K562 (cell line): ENCODE measurements at regions not wholly inside any gene's neighbourhood (a gene's known extent, or its start where the extent isn't known, plus 50 kb on each side); places are given as distances from the start of the nearest gene placed in this dataset.

Source experiments
- ATAC-seq: fragments of 200-7000 bp; cut with Tn5 transposase; 3 replicates; pipeline ENCODE4 v1.9.1; 2020; ENCODE audit warnings: moderate library complexity
- BruUV-seq: library from RNA; stranded (reverse); fragments of 400-500 nt; replicated peaks from 2 replicates; lab custom pipeline; 2021; lab: Mats Ljungman, UMichigan
- CTCF ChIA-PET: fragments of 300-600 bp; formaldehyde crosslinking; extraction: SDS; loops from one replicate; lab custom pipeline; 2021; ENCODE audit warnings: low intra/inter-chr PET ratio; lab: Yijun Ruan, JAX
- POLR2A ChIA-PET: fragments of 300-600, 350-650 bp; sonication (Branson Sonifier 250); formaldehyde crosslinking; extraction: SDS; loops from one replicate; lab custom pipeline; 2021; ENCODE audit warnings: antibody characterized with exemption, inconsistent platforms; lab: Yijun Ruan, JAX
- DNase-seq, 4 experiments: peaks; one replicate each; pipeline versions ENCODE4 v3.0.0 to v3.0.0-alpha.2; 2011 to 2018; ENCODE audit warnings: low spot score in 3 of 4, mixed read lengths in 3 of 4; ENCODE audit errors: extremely low read depth in 1 of 4
- FAIRE-seq: peaks from 2 replicates; lab custom pipeline; 2011; peaks lifted over from hg19 to GRCh38; lab: Jason Lieb, UNC
- H2AFZ ChIP-seq: 2 replicates; pipeline ENCODE4 v1.6.0; 2011; ENCODE audit warnings: low read depth, low read length, control low read depth, inconsistent platforms
- H3K27ac ChIP-seq: fragments of 200-600 bp; 3 replicates; pipeline ENCODE4 v1.8.0; 2011; ENCODE audit warnings: low read depth, mild to moderate bottlenecking, control low read depth, inconsistent platforms, low read length, moderate library complexity, mixed read lengths; ENCODE audit errors: extremely low read depth
- H3K27me3 ChIP-seq, 2 experiments: fragments of 300-600 bp in 1 of 2; 2 replicates in 1 of 2; 3 replicates in 1 of 2; pipeline versions ENCODE4 v1.6.0 to v1.8.0; 2011; ENCODE audit warnings: inconsistent platforms in 2 of 2, low read length in 2 of 2, mild to moderate bottlenecking in 1 of 2, mixed read lengths in 1 of 2, moderate library complexity in 1 of 2; ENCODE audit not compliant: control insufficient read depth in 2 of 2, insufficient read depth in 2 of 2
- H3K36me3 ChIP-seq: fragments of 300-600 bp; 3 replicates; pipeline ENCODE4 v1.8.0; 2011; ENCODE audit warnings: mild to moderate bottlenecking, low read length, inconsistent platforms; ENCODE audit not compliant: control insufficient read depth, insufficient read depth
- H3K4me1 ChIP-seq, 2 experiments: fragments of 200-600 bp in 1 of 2; replicated peaks in 1 of 2; 2 replicates in 1 of 2; 3 replicates in 1 of 2; pipeline versions ENCODE4 v1.5.1 to v1.8.0; 2011; ENCODE audit warnings: inconsistent platforms in 2 of 2, low read length in 2 of 2, mild to moderate bottlenecking in 1 of 2, mixed read lengths in 1 of 2, moderate library complexity in 1 of 2; ENCODE audit not compliant: control insufficient read depth in 2 of 2, insufficient read depth in 2 of 2
- H3K4me2 ChIP-seq: 2 replicates; pipeline ENCODE4 v1.6.1; 2011; ENCODE audit warnings: low read length, control low read depth, inconsistent platforms, mixed read lengths; ENCODE audit not compliant: insufficient read depth
- H3K4me3 ChIP-seq: fragments of 200-600 bp; sonication (generic), shearing (Covaris generic); 2 replicates; pipeline ENCODE4 v1.5.1; 2016; ENCODE audit warnings: control low read depth, inconsistent platforms
- H3K79me2 ChIP-seq: fragments of 200-600 bp; 3 replicates; pipeline ENCODE4 v1.8.0; 2011; ENCODE audit warnings: low read length, inconsistent platforms; ENCODE audit not compliant: control insufficient read depth, insufficient read depth
- H3K9ac ChIP-seq, 2 experiments: 2 replicates each; pipeline versions ENCODE4 v1.6.0 to v1.6.1; 2011; ENCODE audit warnings: low read depth in 2 of 2, low read length in 2 of 2, control low read depth in 1 of 2, inconsistent platforms in 1 of 2, mild to moderate bottlenecking in 1 of 2, mixed read lengths in 1 of 2; ENCODE audit not compliant: insufficient read depth in 1 of 2
- H3K9me1 ChIP-seq: one replicate; pipeline ENCODE4 v1.6.0; 2011; ENCODE audit warnings: inconsistent platforms, mild to moderate bottlenecking, low read length, moderate library complexity; ENCODE audit not compliant: control insufficient read depth, insufficient read depth
- H3K9me3 ChIP-seq: replicated peaks from 2 replicates; pipeline ENCODE4 v1.5.1; 2011; ENCODE audit warnings: low read depth, low read length, inconsistent platforms; ENCODE audit not compliant: control insufficient read depth, insufficient read depth
- H4K20me1 ChIP-seq: replicated peaks from 2 replicates; pipeline ENCODE4 v1.6.1; 2011; ENCODE audit warnings: low read length, inconsistent platforms, mixed read lengths; ENCODE audit not compliant: control insufficient read depth, insufficient read depth
- BCOR ChIP-seq: fragments of 450-650 bp; IDR thresholded peaks from 2 replicates; pipeline ENCODE4 v1.6.1; 2016
- ETV1 ChIP-seq: fragments of 450-650 bp; conservative IDR thresholded peaks from 2 replicates; pipeline ENCODE4 v1.6.1; 2016; ENCODE audit warnings: missing genetic modification characterization, control low read depth, low read depth, missing compliant biosample characterization
- ILK ChIP-seq: fragments of 450-650 bp; IDR thresholded peaks from 2 replicates; pipeline ENCODE4 v1.6.1; 2016; ENCODE audit warnings: missing genetic modification characterization, low read depth, mild to moderate bottlenecking, missing compliant biosample characterization, moderate library complexity, borderline replicate concordance
- MXD1 ChIP-seq: fragments of 250-450 bp; sonication (Bioruptor Pico); IDR thresholded peaks from 2 replicates; pipeline ENCODE4 v1.8.0; 2021; ENCODE audit warnings: borderline replicate concordance, mild to moderate bottlenecking, moderate library complexity; ENCODE audit not compliant: poor library complexity, severe bottlenecking
- NR1H2 ChIP-seq: sonication (generic); formaldehyde crosslinking; IDR thresholded peaks from 2 replicates; pipeline ENCODE4 v1.4.0; 2020; ENCODE audit warnings: mild to moderate bottlenecking, missing genetic modification reagents
- RCOR1 ChIP-seq, 2 experiments: IDR thresholded peaks; 2 replicates each; pipeline ENCODE4 v1.6.1; 2012; ENCODE audit warnings: low read depth in 2 of 2, low read length in 2 of 2, borderline replicate concordance in 1 of 2, improper control_type of control experiment in 1 of 2
- SAFB2 ChIP-seq: fragments of 200-400 bp; formaldehyde crosslinking; IDR thresholded peaks from 2 replicates; pipeline ENCODE4 v1.6.1; 2018; ENCODE audit warnings: borderline replicate concordance, low read length, low read depth, moderate library complexity; ENCODE audit not compliant: severe bottlenecking
- SMARCC2 ChIP-seq: fragments of 450-650 bp; IDR thresholded peaks from 2 replicates; pipeline ENCODE4 v1.6.1; 2017; ENCODE audit warnings: antibody characterized with exemption, moderate library complexity, mild to moderate bottlenecking, low read depth
- ZFPM2 ChIP-seq: fragments of 250-450 bp; sonication (Bioruptor Pico); IDR thresholded peaks from 2 replicates; pipeline ENCODE4 v1.5.1; 2022; ENCODE audit warnings: mild to moderate bottlenecking
- ZNF124 ChIP-seq: sonication (generic); formaldehyde crosslinking; IDR thresholded peaks from 2 replicates; pipeline ENCODE4 v1.8.1; 2022; ENCODE audit warnings: missing genetic modification reagents
- ZNF785 ChIP-seq: fragments of 250-450 bp; sonication (Bioruptor Pico); IDR thresholded peaks from 2 replicates; pipeline ENCODE4 v1.4.0; 2020; ENCODE audit warnings: mild to moderate bottlenecking
- WGBS: fragments of 100-300 bp; shearing (Covaris generic); methylation state at CpG from one replicate; pipeline ENCODE4 v1.1.6; 2016; ENCODE audit warnings: low coverage, mixed read lengths; ENCODE audit not compliant: insufficient coverage; ENCODE audit errors: missing lambda C conversion rate; 5-methylcytosine and 5-hydroxymethylcytosine counted together
- in situ Hi-C: fragments of 300-500 bp; cut with MboI; formaldehyde crosslinking; loops from 4 replicates; pipeline ENCODE4 v1.15.0; 2018; ENCODE audit warnings: inconsistent platforms, mixed read lengths
- intact Hi-C: fragments of 100-400 bp; cut with micrococcal nuclease; formaldehyde crosslinking; loops from 2 replicates; pipeline ENCODE4 v1.14.2; 2022

- TF ChIP-seq SAFB2, result no peak
- TF ChIP-seq MXD1 (CRISPR knock-in tag), result no peak
- DNase-seq (no peak), ATAC-seq (no peak), FAIRE-seq (no peak)
- Histone ChIP-seq H3K4me2 (no peak overlapping the region), H2AFZ (no peak overlapping the region), H3K27ac (no peak overlapping the region), H3K79me2 (no peaks in the 10 kb centered on the region), H3K27me3 (peaks cover 9 to 43% of the 10 kb centered on the region in 2 experiments; a peak in 4 of 5 replicates), H3K4me1 (no peaks in the 10 kb centered on the region), H3K9me1 (no peaks in the 10 kb centered on the region), H3K36me3 (no peaks in the 10 kb centered on the region), H3K9me3 (no peaks in the 10 kb centered on the region), H3K4me3 (no peak overlapping the region), H4K20me1 (peaks cover 3% of the 10 kb centered on the region; the same call in 1 of the 2 replicates), H3K9ac (no peak overlapping the region)
- BruUV-seq, result no TSS peak
- intact Hi-C loops (loop anchor here (5.0 kb wide), 1 partner anchor 92 kb away; no protein-coding TSS in a partner anchor), in situ Hi-C loops (loop anchor here (5.0 kb wide), 1 partner anchor 133 kb away; no protein-coding TSS in a partner anchor)
- CTCF ChIA-PET, result no interaction called here
- POLR2A ChIA-PET, result interaction anchor here (1.0 to 1.8 kb wide), 4 partner anchors 10 to 481 kb away, joined by 3 to 6 read pairs (median 4); no protein-coding TSS in a partner anchor
- WGBS, result 5% methylated on average over 2 of the region's 2 CpGs
Measured at GRCh38 chr6:41459738-41460137, 86.4 kb upstream of the FOXP4 start.

GRCh38 chr6:41460742-41461336, 85.3 kb upstream of the FOXP4 start:
- Histone ChIP-seq H4K20me1 (peaks cover 2% of the 10 kb centered on the region; the same call in 1 of the 2 replicates), H3K4me1 (no peaks in the 10 kb centered on the region), H3K9ac (no peak overlapping the region), H3K27me3 (peaks cover 7 to 43% of the 10 kb centered on the region in 2 experiments; a peak in 4 of 5 replicates), H3K27ac (no peak overlapping the region), H3K4me3 (no peak overlapping the region), H3K9me1 (no peaks in the 10 kb centered on the region), H2AFZ (no peak overlapping the region), H3K4me2 (no peak overlapping the region), H3K36me3 (no peaks in the 10 kb centered on the region), H3K9me3 (no peaks in the 10 kb centered on the region), H3K79me2 (no peaks in the 10 kb centered on the region)
- BruUV-seq, result no TSS peak
- 0 out of 3 replicates have a peak, but pooled peaks have one; percentile 18 for ATAC-seq
- in situ Hi-C loops, result loop anchor here (5.0 kb wide), 1 partner anchor 131 kb away; no protein-coding TSS in a partner anchor
- FAIRE-seq, result no peak
- ChIA-PET POLR2A (interaction anchor here (0.6 to 1.8 kb wide), 5 partner anchors 9 to 479 kb away, joined by 3 to 6 read pairs (median 4); no protein-coding TSS in a partner anchor), CTCF (no interaction called here)
- intact Hi-C loops, result loop anchor here (5.0 kb wide), 1 partner anchor 94 kb away; no protein-coding TSS in a partner anchor
- DNase-seq, result peak; percentile 15 to 66 (median 56)
- TF ChIP-seq ILK (tag) (no peak), RCOR1 (IDR thresholded peaks at IDR 0.05; ENCODE audit: borderline replicate concordance in 1 of 2, low read depth in 2 of 2, low read length in 2 of 2) (peak in 1 of 2 experiments; percentile 35; a peak in 1 of 4 replicates), BCOR (peak; percentile 93), ZNF785 (CRISPR knock-in tag) (no peak), NR1H2 (CRISPR knock-in tag) (no peak), SMARCC2 (no peak), ZNF124 (CRISPR knock-in tag) (no peak), ETV1 (tag) (no peak), ZFPM2 (CRISPR knock-in tag) (no peak)
